ENCODE measurements at regions not wholly inside any gene's neighbourhood (a gene's known extent, or its start where the extent isn't known, plus 50 kb on each side); places are given as distances from the start of the nearest gene placed in this dataset.

GRCh38 chr18:27276479-27276878 lies 91.4 kb upstream of the CHST9 start:
- H3K9ac ChIP-seq (ENCODE audit: extremely low read depth, insufficient read length, low read length), result no peak overlapping the region
- H2AK5ac ChIP-seq (ENCODE audit: insufficient read length, low read length), result no peak overlapping the region
- H4K91ac ChIP-seq (ENCODE audit: insufficient read length, low read depth, low read length), result no peak overlapping the region
- H3K4me2 ChIP-seq (ENCODE audit: insufficient read depth, insufficient read length, low read length), result no peak overlapping the region
- H3K4me1 ChIP-seq (ENCODE audit: insufficient read depth, low read length), result no peaks in the 10 kb centered on the region
- no peak overlapping the region for H3K14ac ChIP-seq (ENCODE audit: insufficient read depth, low read length)
- no peak overlapping the region for H3K56ac ChIP-seq (ENCODE audit: insufficient read length, low read depth, low read length)
- H3K79me2 ChIP-seq (ENCODE audit: insufficient read depth, low read length), result no peaks in the 10 kb centered on the region
- no peak overlapping the region for H4K5ac ChIP-seq (ENCODE audit: insufficient read length, low read depth, low read length)
- H4K20me1 ChIP-seq (ENCODE audit: control insufficient read depth, insufficient read depth, insufficient read length), result no peaks in the 10 kb centered on the region
- TF ChIP-seq, protein P1, sequence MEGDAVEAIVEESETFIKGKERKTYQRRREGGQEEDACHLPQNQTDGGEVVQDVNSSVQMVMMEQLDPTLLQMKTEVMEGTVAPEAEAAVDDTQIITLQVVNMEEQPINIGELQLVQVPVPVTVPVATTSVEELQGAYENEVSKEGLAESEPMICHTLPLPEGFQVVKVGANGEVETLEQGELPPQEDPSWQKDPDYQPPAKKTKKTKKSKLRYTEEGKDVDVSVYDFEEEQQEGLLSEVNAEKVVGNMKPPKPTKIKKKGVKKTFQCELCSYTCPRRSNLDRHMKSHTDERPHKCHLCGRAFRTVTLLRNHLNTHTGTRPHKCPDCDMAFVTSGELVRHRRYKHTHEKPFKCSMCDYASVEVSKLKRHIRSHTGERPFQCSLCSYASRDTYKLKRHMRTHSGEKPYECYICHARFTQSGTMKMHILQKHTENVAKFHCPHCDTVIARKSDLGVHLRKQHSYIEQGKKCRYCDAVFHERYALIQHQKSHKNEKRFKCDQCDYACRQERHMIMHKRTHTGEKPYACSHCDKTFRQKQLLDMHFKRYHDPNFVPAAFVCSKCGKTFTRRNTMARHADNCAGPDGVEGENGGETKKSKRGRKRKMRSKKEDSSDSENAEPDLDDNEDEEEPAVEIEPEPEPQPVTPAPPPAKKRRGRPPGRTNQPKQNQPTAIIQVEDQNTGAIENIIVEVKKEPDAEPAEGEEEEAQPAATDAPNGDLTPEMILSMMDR (conservative IDR thresholded peaks at IDR 0.05), result no peak
- peaks cover 8 to 9% of the 10 kb centered on the region in 2 experiments for H3K9me3 Mint-ChIP-seq
- peaks cover 4 to 8% (median 4%) of the 10 kb centered on the region in 3 experiments; a peak in 6 of 7 replicates for H3K36me3 Mint-ChIP-seq (ENCODE audit: insufficient read depth in 1 of 3, low read depth in 3 of 3)
- no peak overlapping the region for H3K27ac ChIP-seq (ENCODE audit: insufficient read length, low read depth, low read length)
- H2BK5ac ChIP-seq (ENCODE audit: insufficient read length, low read length), result no peak overlapping the region
- no peak for DNase-seq
- no peak overlapping the region for H3K4ac ChIP-seq (ENCODE audit: low read depth, low read length)
- H2BK20ac ChIP-seq (ENCODE audit: low read depth, low read length, poor library complexity, severe bottlenecking), result no peak overlapping the region
- no peaks in the 10 kb centered on the region for H3K27me3 ChIP-seq (ENCODE audit: insufficient read depth, low read length)
- H3K79me1 ChIP-seq (ENCODE audit: insufficient read depth, low read depth, low read length, poor library complexity, severe bottlenecking), result no peaks in the 10 kb centered on the region
- H2BK15ac ChIP-seq (ENCODE audit: low read depth, low read length), result no peak overlapping the region
- no peak overlapping the region for H2AFZ ChIP-seq (ENCODE audit: low read length)
- H3K23me2 ChIP-seq (ENCODE audit: insufficient read length, low read depth, low read length, poor library complexity, severe bottlenecking), result no peaks in the 10 kb centered on the region
- WGBS (ENCODE audit: extremely low coverage, insufficient read length, low lambda C conversion rate), result no CpG with 5 or more reads among the region's 2 CpGs
- H3K4me1 Mint-ChIP-seq, result peaks cover 0 to 9% of the 10 kb centered on the region in 2 experiments; a peak in 2 of 4 replicates
- no peak overlapping the region for H4K8ac ChIP-seq (replicated peaks; ENCODE audit: insufficient read length, low read depth, low read length)
- no peak overlapping the region for H3K18ac ChIP-seq (ENCODE audit: insufficient read length, low read depth, low read length)
- H3K9me3 ChIP-seq (ENCODE audit: control insufficient read depth, low read depth, low read length), result no peaks in the 10 kb centered on the region
- no peaks in the 10 kb centered on the region; the same call in 1 of the 2 replicates for H3K27me3 Mint-ChIP-seq (ENCODE audit: low read depth)
- H2BK120ac ChIP-seq (ENCODE audit: low read depth, low read length, poor library complexity, severe bottlenecking), result no peak overlapping the region
- no peak overlapping the region for H2BK12ac ChIP-seq (ENCODE audit: insufficient read length, low read depth, low read length)
- H3K4me3 Mint-ChIP-seq, result no peak overlapping the region
- no peak overlapping the region for H3T11ph ChIP-seq (ENCODE audit: low read length)
- no peak overlapping the region for H3K23ac ChIP-seq (ENCODE audit: insufficient read length, low read depth, low read length)
- H3K27ac Mint-ChIP-seq, result no peak overlapping the region
